ENCODE measurements at regions not wholly inside any gene's neighbourhood (a gene's known extent, or its start where the extent isn't known, plus 50 kb on each side); places are given as distances from the start of the nearest gene placed in this dataset.

GRCh38 chr1:184296466-184297243 lies 90.2 kb upstream of the C1orf21 start:
- ChIA-PET POLR2A (no interaction called here), CTCF (no interaction called here)
- H3K9me3 ChIP-seq (ENCODE audit: control extremely low read depth in 1 of 3, control insufficient read depth in 2 of 3, insufficient read depth in 1 of 3, low read length in 2 of 3), result peaks cover 0 to 2% (median 0%) of the 10 kb centered on the region in 3 donors
- no peaks in the 10 kb centered on the region for H4K20me1 ChIP-seq (ENCODE audit: control insufficient read depth, insufficient read depth, low read length, poor library complexity, severe bottlenecking)
- DNase-seq (no peak), ATAC-seq (ENCODE audit: low read depth) (no peak)
- TF ChIP-seq EZH2 (IDR thresholded peaks at IDR 0.05; ENCODE audit: borderline replicate concordance, insufficient read depth, low read depth, low read length, poor library complexity, severe bottlenecking) (no peak), CTCF (IDR thresholded peaks at IDR 0.05) (no peak)
- H3K4me3 ChIP-seq (ENCODE audit: control extremely low read depth in 1 of 5, extremely low read depth in 1 of 5, insufficient read depth in 1 of 5, low read depth in 2 of 5, low read length in 4 of 5), result no peak overlapping the region
- 10% methylated on average over 4 of the region's 10 CpGs for WGBS (ENCODE audit: insufficient coverage)
- H3K4me1 Mint-ChIP-seq, result no peaks in the 10 kb centered on the region
- no peaks in the 10 kb centered on the region for H3K36me3 ChIP-seq (replicated peaks in 1 of 2; ENCODE audit: control extremely low read depth in 1 of 2, control insufficient read depth in 1 of 2, extremely low read depth in 1 of 2, insufficient read depth in 2 of 2, low read length in 1 of 2)
- no peak overlapping the region for H3K9ac ChIP-seq (ENCODE audit: low read length)
- H3K27me3 ChIP-seq (replicated peaks in 1 of 4; ENCODE audit: control extremely low read depth in 1 of 4, control insufficient read depth in 3 of 4, insufficient read depth in 4 of 4, low read length in 3 of 4), result peaks cover 0 to 3% (median 0%) of the 10 kb centered on the region in 4 experiments
- H3K4me3 Mint-ChIP-seq, result no peak overlapping the region
- H3K27me3 Mint-ChIP-seq, result peaks cover 7% of the 10 kb centered on the region
- no peaks in the 10 kb centered on the region for H3K79me2 ChIP-seq (ENCODE audit: control insufficient read depth, insufficient read depth, low read length)
- no peak overlapping the region for H3K27ac Mint-ChIP-seq
- intact Hi-C loops (cut with micrococcal nuclease), result no loop called here
- no peak overlapping the region for H3K4me2 ChIP-seq (replicated peaks; ENCODE audit: low read depth, low read length, poor library complexity, severe bottlenecking)
- no peak overlapping the region for H2AFZ ChIP-seq (ENCODE audit: insufficient read depth, low read depth, low read length, poor library complexity, severe bottlenecking)
- peaks cover 4% of the 10 kb centered on the region for H3K9me3 Mint-ChIP-seq (ENCODE audit: insufficient read depth)
- no peaks in the 10 kb centered on the region for H3K4me1 ChIP-seq (ENCODE audit: control insufficient read depth in 2 of 2, insufficient read depth in 2 of 2, low read length in 2 of 2)
- no peak overlapping the region for H3K27ac ChIP-seq (ENCODE audit: low read length in 2 of 2)

DNA sequence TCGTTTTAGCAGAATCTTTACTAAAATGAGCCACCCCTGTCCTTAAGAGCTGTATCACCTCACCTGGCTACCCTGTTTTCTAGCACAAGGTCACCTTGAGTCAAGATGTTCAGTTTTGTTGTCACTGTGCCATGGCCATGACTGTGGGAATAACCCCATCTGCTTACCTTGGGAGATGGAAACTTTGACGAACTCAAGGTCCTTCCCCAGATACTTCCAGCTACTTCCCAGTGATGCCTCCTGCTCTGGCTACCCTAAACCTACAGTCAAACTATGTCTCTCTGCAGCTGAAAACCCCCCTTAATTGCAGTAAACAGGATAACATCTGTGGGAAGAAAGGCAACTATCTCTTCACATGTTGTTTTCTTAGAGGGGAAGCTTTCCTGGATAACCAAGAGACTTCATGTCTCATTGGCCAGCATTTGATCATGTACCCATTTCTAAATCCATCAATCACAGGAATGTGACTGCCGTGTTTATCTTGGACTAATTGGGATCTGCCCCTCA lies 89.5 kb upstream of the C1orf21 start:
- intact Hi-C loops (cut with micrococcal nuclease), result no loop called here
- POLR2A ChIA-PET, result no interaction called here
- no peak for DNase-seq
- 91% methylated on average over 2 of the region's 3 CpGs for WGBS (ENCODE audit: insufficient coverage)
- H3K4me3 Mint-ChIP-seq, result no peak overlapping the region
- no peak for TF ChIP-seq EZH2 (IDR thresholded peaks at IDR 0.05; ENCODE audit: borderline replicate concordance, insufficient read depth, low read depth, low read length, poor library complexity, severe bottlenecking)
- TF ChIP-seq CTCF (IDR thresholded peaks at IDR 0.05), result no peak
- Histone ChIP-seq H2AFZ (ENCODE audit: insufficient read depth, low read depth, low read length, poor library complexity, severe bottlenecking) (no peak overlapping the region), H3K4me1 (ENCODE audit: control insufficient read depth in 2 of 2, insufficient read depth in 2 of 2, low read length in 2 of 2) (no peaks in the 10 kb centered on the region), H3K4me3 (ENCODE audit: control extremely low read depth in 1 of 5, extremely low read depth in 1 of 5, insufficient read depth in 1 of 5, low read depth in 2 of 5, low read length in 4 of 5) (no peak overlapping the region), H3K36me3 (replicated peaks in 1 of 2; ENCODE audit: control extremely low read depth in 1 of 2, control insufficient read depth in 1 of 2, extremely low read depth in 1 of 2, insufficient read depth in 2 of 2, low read length in 1 of 2) (no peaks in the 10 kb centered on the region), H3K9ac (ENCODE audit: low read length) (no peak overlapping the region), H3K79me2 (ENCODE audit: control insufficient read depth, insufficient read depth, low read length) (no peaks in the 10 kb centered on the region), H3K4me2 (replicated peaks; ENCODE audit: low read depth, low read length, poor library complexity, severe bottlenecking) (no peak overlapping the region), H3K27me3 (replicated peaks in 1 of 4; ENCODE audit: control extremely low read depth in 1 of 4, control insufficient read depth in 3 of 4, insufficient read depth in 4 of 4, low read length in 3 of 4) (peaks cover 0 to 3% (median 0%) of the 10 kb centered on the region in 4 experiments), H3K9me3 (ENCODE audit: control extremely low read depth in 1 of 3, control insufficient read depth in 2 of 3, insufficient read depth in 1 of 3, low read length in 2 of 3) (peaks cover 0 to 2% (median 0%) of the 10 kb centered on the region in 3 donors), H3K27ac (ENCODE audit: low read length in 2 of 2) (no peak overlapping the region), H4K20me1 (ENCODE audit: control insufficient read depth, insufficient read depth, low read length, poor library complexity, severe bottlenecking) (no peaks in the 10 kb centered on the region)
- peaks cover 7% of the 10 kb centered on the region for H3K27me3 Mint-ChIP-seq
- H3K27ac Mint-ChIP-seq, result no peak overlapping the region
- ATAC-seq (ENCODE audit: low read depth), result no peak
- CTCF ChIA-PET, result no interaction called here
- no peaks in the 10 kb centered on the region for H3K4me1 Mint-ChIP-seq
- H3K9me3 Mint-ChIP-seq (ENCODE audit: insufficient read depth), result peaks cover 1% of the 10 kb centered on the region
